DMS114 treated with DMSO at 0.1 percent for 48 hours (cell line): ENCODE measurements at regions not wholly inside any gene's neighbourhood (a gene's known extent, or its start where the extent isn't known, plus 50 kb on each side); places are given as distances from the start of the nearest gene placed in this dataset.

Experiments
- DNase-seq: peaks from one replicate; lab custom pipeline; 2025; ENCODE audit not compliant: unreplicated experiment; lab: John Stamatoyannopoulos, UW

- peak; percentile 75 for DNase-seq
Measured at GRCh38 chr16:86016201-86016965, 117.4 kb downstream of the IRF8 start.

DNA sequence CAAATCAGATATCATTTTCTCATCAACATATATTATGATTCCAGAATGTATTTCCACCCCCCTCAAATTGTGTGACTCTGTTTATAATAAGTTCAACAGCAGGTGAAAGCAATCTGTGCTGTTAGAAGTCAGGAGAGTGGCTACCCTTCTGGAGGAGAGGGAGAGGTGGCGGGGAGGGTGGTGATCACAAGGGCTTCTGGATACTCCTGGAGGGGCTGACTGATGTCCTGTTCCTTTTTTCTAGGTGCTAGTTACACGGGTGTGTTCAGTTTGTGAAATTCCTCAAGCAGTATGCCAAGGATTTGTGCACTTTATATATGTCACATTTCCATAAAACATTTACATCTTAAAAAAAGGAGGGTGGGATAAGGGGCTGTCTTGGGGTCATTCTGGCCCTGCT is 119.1 kb downstream of the IRF8 start:
- DNase-seq: no peak

GRCh38 chr16:86018487-86018886 is 119.5 kb downstream of the IRF8 start:
- DNase-seq: no peak

GRCh38 chr16:86018941-86019340 is 120.0 kb downstream of the IRF8 start:
- no peak for DNase-seq

GRCh38 chr16:86019446-86020047 is 120.6 kb downstream of the IRF8 start:
- DNase-seq: no peak

DNA sequence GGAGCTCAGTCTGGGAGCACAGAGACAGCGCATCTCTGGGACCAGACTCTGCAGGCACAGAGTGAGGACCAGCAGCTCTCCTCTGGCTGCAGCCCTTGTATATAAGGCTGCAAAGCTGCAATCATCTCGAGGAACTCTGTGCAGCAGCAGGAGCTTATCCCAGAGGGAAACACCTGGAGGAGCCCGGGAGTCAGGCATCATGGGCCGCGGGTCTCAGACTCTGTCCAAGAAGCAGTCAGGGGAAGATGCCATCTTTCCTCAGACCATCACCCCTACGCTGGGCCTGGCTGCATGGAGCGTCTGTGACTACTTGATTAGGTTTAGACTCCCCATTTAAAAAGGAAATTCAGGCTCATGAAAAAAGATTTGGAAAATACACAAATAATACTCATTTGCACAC is 122.0 kb downstream of the IRF8 start:
- no peak for DNase-seq

GRCh38 chr16:86022381-86022960 is 123.5 kb downstream of the IRF8 start:
- no peak for DNase-seq

GRCh38 chr16:86024210-86024609 is 125.2 kb downstream of the IRF8 start:
- DNase-seq: no peak

GRCh38 chr16:86025706-86026105 is 126.7 kb downstream of the IRF8 start:
- no peak for DNase-seq

- no peak for DNase-seq
Measured at GRCh38 chr16:86026171-86026910, 127.4 kb downstream of the IRF8 start.

DNA sequence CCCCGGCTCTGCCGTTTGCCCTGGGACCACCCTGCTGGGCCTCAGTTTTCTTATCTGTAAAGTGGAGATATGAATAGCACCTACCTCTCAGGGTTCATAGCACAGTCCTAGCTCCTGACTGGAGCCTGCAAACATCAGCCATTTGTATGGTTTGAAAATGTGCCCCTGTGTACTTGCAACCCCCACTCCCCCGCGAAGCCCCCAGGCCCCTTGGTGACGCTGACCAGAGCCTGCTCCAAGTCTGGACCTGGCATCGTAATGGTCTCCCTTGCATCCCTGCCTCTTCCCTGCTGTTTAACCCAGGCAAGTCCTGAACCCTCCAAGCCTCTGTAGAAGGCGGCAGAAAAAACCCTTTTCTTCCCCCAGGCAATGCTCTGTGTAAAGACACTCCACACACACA is 128.0 kb downstream of the IRF8 start:
- no peak for DNase-seq

DNA sequence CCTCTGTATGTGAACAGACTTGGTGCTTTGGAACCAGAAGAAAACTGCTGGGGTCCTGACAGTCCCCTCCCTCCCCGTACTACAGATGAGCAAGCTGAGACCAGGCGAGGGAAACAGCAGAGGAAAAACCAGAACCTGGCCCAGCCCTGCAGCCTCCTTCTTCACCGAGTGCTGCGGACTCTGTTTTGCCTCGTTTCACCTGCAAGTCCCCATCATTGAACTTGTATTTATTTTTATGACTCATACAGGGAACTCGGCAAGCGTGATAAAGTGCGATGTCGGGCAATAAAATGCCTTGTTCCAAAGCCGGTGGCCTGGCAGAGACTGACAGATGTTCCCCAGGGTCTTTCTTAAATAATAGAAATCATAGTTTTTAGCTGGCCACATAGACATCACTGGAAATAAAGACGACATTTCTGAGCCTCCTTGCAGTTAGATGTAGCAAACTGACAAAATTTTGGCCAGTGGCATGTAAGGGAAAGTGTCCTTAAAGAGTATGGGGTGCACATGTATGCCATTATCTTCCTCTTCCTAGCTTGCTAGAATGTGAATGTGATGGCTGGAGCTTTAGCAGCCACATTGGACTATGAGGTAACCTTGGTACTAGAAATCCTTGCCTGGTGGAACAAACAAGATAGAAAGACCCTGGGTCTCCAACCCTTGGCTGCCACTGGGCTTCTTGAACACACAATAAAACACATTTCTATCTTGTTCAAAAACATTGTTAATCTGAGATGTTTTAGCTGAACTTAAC is 128.6 kb downstream of the IRF8 start:
- DNase-seq: no peak

DNA sequence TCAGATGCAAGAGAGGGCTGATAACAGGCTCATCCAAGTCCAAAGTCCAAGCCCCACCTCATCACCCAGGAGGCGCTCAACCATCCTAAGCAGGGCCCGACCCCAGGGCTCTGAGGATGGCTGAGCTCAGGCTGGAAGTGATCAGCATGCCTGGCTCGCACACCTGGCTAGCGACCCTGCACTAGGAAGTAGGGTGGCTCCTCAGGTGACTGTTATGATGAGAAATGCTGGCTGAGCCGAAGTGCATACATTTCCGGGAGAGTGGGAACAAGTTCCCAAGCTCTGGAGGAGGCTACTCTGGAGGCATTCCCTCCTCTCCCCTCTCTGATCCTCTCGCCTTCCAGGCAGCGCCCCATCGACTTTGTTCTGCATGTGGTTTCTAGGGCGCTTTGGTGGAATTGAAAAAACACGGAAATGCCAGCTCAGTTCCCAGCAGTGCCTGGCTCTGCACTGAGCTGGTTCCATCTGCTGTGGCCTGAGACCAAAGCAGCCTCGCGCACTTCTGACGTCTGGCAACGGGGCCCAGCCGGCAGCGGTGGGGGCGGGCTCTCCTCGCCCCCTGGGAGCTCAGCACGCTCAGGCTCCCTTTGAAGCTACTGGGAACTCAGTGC is 130.3 kb downstream of the IRF8 start:
- DNase-seq: no peak

DNA sequence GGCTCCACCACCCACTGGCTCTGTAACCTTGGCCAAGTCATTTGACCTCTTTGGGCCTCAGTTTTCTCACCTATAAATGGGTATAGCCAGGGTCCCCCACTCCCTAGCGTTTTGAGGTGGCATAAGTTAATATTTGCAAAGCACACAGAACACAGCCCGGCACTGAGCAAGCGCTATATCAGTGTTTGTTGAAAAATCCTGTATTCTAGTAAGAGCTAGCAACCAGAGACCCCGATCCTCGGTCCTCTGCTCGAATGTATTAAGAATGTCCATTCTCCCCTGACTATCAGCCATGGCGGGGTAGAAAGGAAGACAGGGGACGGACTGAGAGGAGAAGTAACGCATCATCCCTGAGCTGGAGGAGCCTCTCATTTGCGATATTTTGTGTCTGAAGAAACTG is 131.2 kb downstream of the IRF8 start:
- DNase-seq: no peak

- DNase-seq: no peak
Measured at GRCh38 chr16:86031141-86031678, 132.2 kb downstream of the IRF8 start.

DNA sequence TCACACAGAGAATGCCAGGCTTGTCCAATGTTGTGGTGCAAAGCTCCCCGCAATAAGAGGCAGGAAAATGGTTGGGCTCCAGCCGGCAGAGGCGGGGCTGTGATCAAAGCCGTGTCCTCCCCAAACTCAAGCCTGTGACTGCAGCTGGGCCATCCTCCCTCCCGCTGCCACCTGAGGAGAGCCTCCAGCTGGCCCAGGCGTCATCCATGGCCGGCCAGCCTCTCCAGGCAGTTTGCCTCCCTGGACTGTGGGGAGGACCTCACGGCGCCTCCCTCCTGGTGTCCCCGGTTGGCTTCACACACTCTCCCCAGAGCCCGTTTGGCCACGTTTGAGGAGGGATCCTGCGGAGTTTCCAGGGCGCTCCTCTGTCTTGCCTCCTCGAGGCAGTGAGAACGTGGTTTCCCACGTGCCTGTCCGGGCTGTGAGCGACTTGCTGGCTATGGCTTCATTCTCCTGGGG is 134.1 kb downstream of the IRF8 start:
- no peak for DNase-seq

DNA sequence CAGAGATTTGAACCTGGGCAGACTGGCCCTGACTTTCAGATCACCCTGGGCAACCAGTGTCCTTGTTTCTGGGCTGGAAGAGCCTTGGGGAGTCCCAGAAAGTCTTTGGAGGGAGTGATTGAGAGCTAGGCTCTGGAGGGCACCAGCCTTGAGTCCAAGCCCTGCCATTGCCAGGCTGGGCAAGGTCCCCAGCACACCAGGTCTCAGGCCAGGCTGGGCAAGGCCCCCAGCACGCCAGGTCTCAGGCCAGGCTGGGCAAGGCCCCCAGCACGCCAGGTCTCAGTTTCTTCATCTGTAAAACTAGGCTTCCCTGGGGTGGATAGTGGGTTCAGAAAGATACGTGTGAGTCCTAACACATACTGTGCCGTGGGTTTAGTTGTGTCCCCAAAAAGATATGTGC is 135.0 kb downstream of the IRF8 start:
- DNase-seq: no peak

DNA sequence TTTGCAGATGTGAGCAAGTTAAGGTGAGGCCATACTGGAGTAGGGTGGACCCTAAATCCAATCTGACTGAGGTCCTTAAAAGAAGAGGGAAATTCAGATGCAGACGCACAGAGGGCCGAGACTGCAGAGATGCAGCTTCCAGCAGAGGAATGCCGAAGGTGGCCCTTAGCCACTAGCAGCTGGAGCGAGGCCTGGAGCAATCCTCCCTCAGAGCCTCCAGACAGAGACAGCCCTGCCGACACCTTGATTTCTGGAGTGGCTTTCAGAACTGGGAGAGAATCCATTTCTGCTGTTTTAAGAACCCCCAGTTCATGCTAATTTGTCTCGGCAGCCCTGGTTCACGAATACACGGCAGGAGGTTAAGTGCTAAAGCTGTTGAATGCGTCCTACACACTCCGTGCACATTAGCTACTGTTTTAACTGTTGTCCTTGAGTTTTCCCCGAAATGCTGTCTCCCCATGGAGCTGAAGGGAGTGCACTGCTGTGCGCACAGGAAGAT is 135.5 kb downstream of the IRF8 start:
- no peak for DNase-seq

DNA sequence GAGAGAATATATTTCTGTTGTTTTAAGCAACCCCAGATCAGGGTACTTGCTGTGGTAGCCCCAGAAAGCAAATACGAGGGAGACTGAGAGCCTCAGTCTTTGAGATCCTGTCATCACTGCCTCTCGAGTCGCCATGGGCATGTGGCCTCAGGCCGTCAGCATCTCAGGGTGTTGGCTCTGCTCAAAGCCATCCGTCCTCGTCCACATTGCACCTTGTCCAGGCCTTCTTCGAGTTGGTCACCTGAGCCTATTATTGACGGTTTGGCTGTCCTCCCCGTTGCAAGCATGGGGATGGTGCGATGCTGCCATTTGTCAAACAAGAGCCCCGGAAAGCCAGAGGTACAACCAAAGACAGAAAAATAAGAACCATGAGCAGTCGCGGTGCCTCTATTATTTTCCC is 136.9 kb downstream of the IRF8 start:
- DNase-seq: no peak
